IMR-90 (cell line): ENCODE measurements at regions not wholly inside any gene's neighbourhood (a gene's known extent, or its start where the extent isn't known, plus 50 kb on each side); places are given as distances from the start of the nearest gene placed in this dataset.
A peak's percentile ranks its signal among the peaks of the same experiment; 100 is the strongest.

Experiments used
- ATAC-seq: fragments of 200-7000 bp; cut with Tn5 transposase; 2 replicates; pipeline ENCODE4 v1.9.1; 2020; ENCODE audit warnings: low read depth, mild to moderate bottlenecking, moderate library complexity
- BruUV-seq: library from RNA; stranded (reverse); fragments of 400-500 nt; replicated peaks from 2 replicates; lab custom pipeline; 2021; lab: Mats Ljungman, UMichigan
- CTCF ChIA-PET: fragments of 300-600 bp; formaldehyde crosslinking; extraction: SDS; loops from one replicate; lab custom pipeline; 2021; ENCODE audit warnings: antibody characterized with exemption; lab: Yijun Ruan, JAX
- POLR2A ChIA-PET: fragments of 300-600 bp; sonication (Branson Sonifier 250); formaldehyde crosslinking; loops from one replicate; lab custom pipeline; 2022; ENCODE audit warnings: antibody characterized with exemption; ENCODE audit not compliant: unreplicated experiment; lab: Charles Lee
- DNase-seq: peaks from one replicate; pipeline ENCODE4 v3.0.0; 2013
- H2AFZ ChIP-seq: replicated peaks from 2 replicates; pipeline ENCODE3; 2013; ENCODE audit warnings: low read length, mild to moderate bottlenecking; ENCODE audit not compliant: poor library complexity
- H2AK5ac ChIP-seq: 2 replicates; pipeline ENCODE4 v1.6.1; 2013; ENCODE audit warnings: low read depth, low read length, inconsistent platforms
- H2AK9ac ChIP-seq: replicated peaks from 2 replicates; pipeline ENCODE3; 2013; ENCODE audit warnings: mild to moderate bottlenecking, low read depth, low read length, moderate library complexity; ENCODE audit not compliant: poor library complexity
- H2BK120ac ChIP-seq: 2 replicates; pipeline ENCODE4 v1.6.1; 2013; ENCODE audit warnings: low read depth, low read length, inconsistent platforms
- H2BK15ac ChIP-seq: 3 replicates; pipeline ENCODE4 v1.6.1; 2013; ENCODE audit warnings: low read depth, low read length, inconsistent platforms
- H2BK20ac ChIP-seq: 2 replicates; pipeline ENCODE4 v1.6.1; 2013; ENCODE audit warnings: low read depth, mild to moderate bottlenecking, inconsistent platforms, low read length, moderate library complexity
- H2BK5ac ChIP-seq: 2 replicates; pipeline ENCODE4 v1.6.1; 2013; ENCODE audit warnings: mild to moderate bottlenecking, low read depth, low read length, inconsistent platforms; ENCODE audit not compliant: poor library complexity, severe bottlenecking
- H3K14ac ChIP-seq: replicated peaks from 2 replicates; pipeline ENCODE4 v1.6.1; 2013; ENCODE audit warnings: low read depth, low read length, inconsistent platforms
- H3K18ac ChIP-seq: 2 replicates; pipeline ENCODE4 v1.6.1; 2013; ENCODE audit warnings: low read depth, low read length, control low read depth
- H3K23ac ChIP-seq: 2 replicates; pipeline ENCODE4 v1.6.1; 2013; ENCODE audit warnings: low read depth, low read length, inconsistent platforms
- H3K27ac ChIP-seq: 2 replicates; pipeline ENCODE4 v1.5.1; 2013; ENCODE audit warnings: mild to moderate bottlenecking, control low read depth, low read length; ENCODE audit not compliant: insufficient read depth
- H3K27me3 ChIP-seq: 2 replicates; pipeline ENCODE4 v1.6.1; 2013; ENCODE audit warnings: low read length; ENCODE audit not compliant: control insufficient read depth, insufficient read depth
- H3K36me3 ChIP-seq: 2 replicates; pipeline ENCODE4 v1.6.1; 2013; ENCODE audit warnings: low read length, mixed read lengths; ENCODE audit not compliant: control insufficient read depth, insufficient read depth
- H3K4ac ChIP-seq: 2 replicates; pipeline ENCODE4 v1.6.1; 2013; ENCODE audit warnings: low read depth, low read length, inconsistent platforms
- H3K4me1 ChIP-seq: 2 replicates; pipeline ENCODE4 v1.6.1; 2013; ENCODE audit warnings: low read length, mixed read lengths; ENCODE audit not compliant: control insufficient read depth, insufficient read depth
- H3K4me2 ChIP-seq: 2 replicates; pipeline ENCODE4 v1.6.1; 2013; ENCODE audit warnings: low read depth, mild to moderate bottlenecking, control low read depth, low read length, moderate library complexity
- H3K4me3 ChIP-seq: 2 replicates; pipeline ENCODE4 v1.5.1; 2013; ENCODE audit warnings: low read depth, mild to moderate bottlenecking, control low read depth, low read length, moderate library complexity; ENCODE audit not compliant: insufficient read depth
- H3K56ac ChIP-seq: 2 replicates; pipeline ENCODE4 v1.6.1; 2013; ENCODE audit warnings: low read length, inconsistent platforms; ENCODE audit not compliant: insufficient read depth; ENCODE audit errors: extremely low read depth
- H3K79me1 ChIP-seq, 2 experiments: 2 replicates each; pipeline ENCODE4 v1.6.1; 2013; ENCODE audit warnings: low read length in 2 of 2, inconsistent platforms in 1 of 2, low read depth in 1 of 2
- H3K9ac ChIP-seq: 2 replicates; pipeline ENCODE4 v1.6.1; 2013; ENCODE audit warnings: low read depth, low read length, control low read depth
- H3K9me1 ChIP-seq: 2 replicates; pipeline ENCODE4 v1.6.1; 2013; ENCODE audit warnings: low read length, inconsistent platforms; ENCODE audit not compliant: insufficient read depth
- H3K9me3 ChIP-seq: 2 replicates; pipeline ENCODE4 v1.6.1; 2013; ENCODE audit warnings: low read length; ENCODE audit not compliant: control insufficient read depth, insufficient read depth
- H4K20me1 ChIP-seq: 2 replicates; pipeline ENCODE4 v1.6.1; 2013; ENCODE audit warnings: low read length, inconsistent platforms; ENCODE audit not compliant: insufficient read depth
- H4K5ac ChIP-seq: 2 replicates; pipeline ENCODE4 v1.6.1; 2013; ENCODE audit warnings: mild to moderate bottlenecking, low read depth, low read length, control low read depth
- H4K8ac ChIP-seq, 2 experiments: 2 replicates each; pipeline ENCODE4 v1.6.1; 2013; ENCODE audit warnings: low read depth in 2 of 2, low read length in 2 of 2, control low read depth in 1 of 2, inconsistent platforms in 1 of 2
- H4K91ac ChIP-seq: 2 replicates; pipeline ENCODE4 v1.6.1; 2013; ENCODE audit warnings: low read depth, low read length, inconsistent platforms; ENCODE audit not compliant: insufficient read depth
- BHLHE40 ChIP-seq: fragments of 150-350 bp; IDR thresholded peaks from 2 replicates; pipeline ENCODE4 v1.6.1; 2016; ENCODE audit warnings: mild to moderate bottlenecking, low read depth, low read length
- CTCF ChIP-seq: conservative IDR thresholded peaks from 2 replicates; pipeline ENCODE4 v1.5.1; 2012; ENCODE audit warnings: mild to moderate bottlenecking, low read depth, low read length, improper control_type of control experiment
- ELK1 ChIP-seq: fragments of 150-350 bp; IDR thresholded peaks from 2 replicates; pipeline ENCODE4 v1.6.1; 2016; ENCODE audit warnings: low read depth, mild to moderate bottlenecking, low read length, moderate library complexity, borderline replicate concordance
- FOS ChIP-seq: fragments of 150-350 bp; IDR thresholded peaks from 2 replicates; pipeline ENCODE4 v1.6.1; 2016; ENCODE audit warnings: low read depth, low read length
- MAFK ChIP-seq: IDR thresholded peaks from 2 replicates; pipeline ENCODE4 v1.6.1; 2012; ENCODE audit warnings: low read depth, low read length, improper control_type of control experiment
- MAZ ChIP-seq: IDR thresholded peaks from 2 replicates; pipeline ENCODE4 v1.6.1; 2012; ENCODE audit warnings: low read depth, mild to moderate bottlenecking, low read length, improper control_type of control experiment, moderate library complexity, borderline replicate concordance
- NFE2L2 ChIP-seq: fragments of 150-350 bp; IDR thresholded peaks from 2 replicates; pipeline ENCODE4 v1.6.1; 2016; ENCODE audit warnings: low read depth, mild to moderate bottlenecking, low read length
- POLR2A ChIP-seq: IDR thresholded peaks from 2 replicates; pipeline ENCODE4 v1.6.1; 2012; ENCODE audit warnings: mild to moderate bottlenecking, low read depth, low read length
- RCOR1 ChIP-seq: IDR thresholded peaks from 2 replicates; pipeline ENCODE4 v1.6.1; 2012; ENCODE audit warnings: mild to moderate bottlenecking, low read length, improper control_type of control experiment; ENCODE audit not compliant: insufficient replicate concordance
- RFX5 ChIP-seq: IDR thresholded peaks from 2 replicates; pipeline ENCODE4 v1.8.0; 2012; ENCODE audit warnings: low read depth, mild to moderate bottlenecking, low read length, moderate library complexity
- SMC3 ChIP-seq: fragments of 150-350 bp; IDR thresholded peaks from 2 replicates; pipeline ENCODE4 v1.6.1; 2016; ENCODE audit warnings: low read depth, mild to moderate bottlenecking, antibody characterized with exemption, low read length, moderate library complexity
- USF2 ChIP-seq: fragments of 150-350 bp; IDR thresholded peaks from 2 replicates; pipeline ENCODE4 v1.6.1; 2017; ENCODE audit warnings: mild to moderate bottlenecking, antibody characterized with exemption, low read length, low read depth
- WGBS, 2 experiments: methylation state at CpG; one replicate each; pipeline versions ENCODE4 v1.1.5 to v1.1.7; 2013; ENCODE audit warnings: missing lambda C conversion rate in 2 of 2; ENCODE audit not compliant: insufficient read length in 1 of 2; ENCODE audit errors: extremely low coverage in 2 of 2; 5-methylcytosine and 5-hydroxymethylcytosine counted together
- dilution Hi-C: fragments of 300-500 bp; cut with HindIII; formaldehyde crosslinking; loops from one replicate; pipeline ENCODE4 v1.14.3; 2018; ENCODE audit warnings: low sequenced_read_pairs; ENCODE audit not compliant: unreplicated experiment
- in situ Hi-C: fragments of 300-500 bp; cut with MboI; formaldehyde crosslinking; loops from 3 replicates; pipeline ENCODE4 v1.14.3; 2019; ENCODE audit warnings: low sequenced_read_pairs, inconsistent platforms, mixed read lengths
- intact Hi-C: fragments of 100-400 bp; cut with micrococcal nuclease; formaldehyde crosslinking; loops from 2 replicates; pipeline ENCODE4 v1.10.0; 2022

- H4K20me1 ChIP-seq, result no peaks in the 10 kb centered on the region
- H3K4me3 ChIP-seq, result no peak overlapping the region
- in situ Hi-C loops (no loop called here), dilution Hi-C loops (no loop called here), intact Hi-C loops (no loop called here)
- no peak overlapping the region for H2BK20ac ChIP-seq
- no peak overlapping the region for H3K14ac ChIP-seq
- no peak overlapping the region for H2AK5ac ChIP-seq
- TF ChIP-seq USF2 (no peak), FOS (no peak), RFX5 (no peak), MAFK (no peak), MAZ (no peak), CTCF (no peak), NFE2L2 (no peak), POLR2A (no peak), RCOR1 (no peak), ELK1 (no peak), BHLHE40 (no peak), SMC3 (no peak)
- WGBS, 2 experiments, result 83% methylated on average over 1 of the region's 2 CpGs; no CpG with 5 or more reads in 1 of the 2 experiments
- H3K36me3 ChIP-seq, result no peaks in the 10 kb centered on the region
- H3K9me1 ChIP-seq, result no peaks in the 10 kb centered on the region
- no peak overlapping the region for H3K23ac ChIP-seq
- H3K27me3 ChIP-seq, result no peaks in the 10 kb centered on the region; the same call in 1 of the 2 replicates
- POLR2A ChIA-PET, result no interaction called here
- no peak overlapping the region for H2BK15ac ChIP-seq
- no peaks in the 10 kb centered on the region for H3K9me3 ChIP-seq
- no peak overlapping the region for H2AFZ ChIP-seq
- no peak overlapping the region for H3K9ac ChIP-seq
- no peak overlapping the region for H4K8ac ChIP-seq
- H3K56ac ChIP-seq, result no peak overlapping the region
- CTCF ChIA-PET, result no interaction called here
- ATAC-seq (no peak), DNase-seq (no peak)
- no peak overlapping the region for H2BK120ac ChIP-seq
- H3K18ac ChIP-seq, result no peak overlapping the region; the same call in 1 of the 2 replicates
- H3K4me1 ChIP-seq, result peaks cover 3% of the 10 kb centered on the region
- H3K79me1 ChIP-seq, result no peaks in the 10 kb centered on the region
- no TSS peak for BruUV-seq
- peak overlapping the region; percentile 44 for H2AK9ac ChIP-seq
- H2BK5ac ChIP-seq, result no peak overlapping the region
- no peak overlapping the region for H4K91ac ChIP-seq
- no peak overlapping the region for H3K4me2 ChIP-seq
- H3K27ac ChIP-seq, result no peak overlapping the region
- no peak overlapping the region for H4K5ac ChIP-seq
- H3K4ac ChIP-seq, result no peak overlapping the region
These were observed 166.8 kb upstream of the CAMK1G start for GRCh38 chr1:209416716-209417115.
